WTC11 (cell line): ENCODE measurements at regions not wholly inside any gene's neighbourhood (a gene's known extent, or its start where the extent isn't known, plus 50 kb on each side); places are given as distances from the start of the nearest gene placed in this dataset.

ENCODE experiments used
- ATF3 ChIP-seq: sonication (generic); formaldehyde crosslinking; conservative IDR thresholded peaks from 2 replicates; pipeline ENCODE4 v1.8.1; 2022; ENCODE audit warnings: mild to moderate bottlenecking, missing genetic modification reagents
- CBFB ChIP-seq: sonication (generic); formaldehyde crosslinking; IDR thresholded peaks from 2 replicates; pipeline ENCODE4 v1.8.1; 2022; ENCODE audit warnings: mild to moderate bottlenecking, low read depth, missing genetic modification reagents
- CREB1 ChIP-seq: sonication (generic); formaldehyde crosslinking; IDR thresholded peaks from 2 replicates; pipeline ENCODE4 v1.8.0; 2023; ENCODE audit warnings: mild to moderate bottlenecking, missing genetic modification reagents
- CTCF ChIP-seq: fragments of 200-600 bp; IDR thresholded peaks from 2 replicates; pipeline ENCODE4 v1.8.0; 2022; ENCODE audit warnings: antibody characterized with exemption
- ERG ChIP-seq: fragments of 250-450 bp; sonication (Bioruptor Pico); IDR thresholded peaks from 2 replicates; pipeline ENCODE4 v1.8.0; 2021; ENCODE audit warnings: mild to moderate bottlenecking
- FOXP1 ChIP-seq: sonication (generic); formaldehyde crosslinking; IDR thresholded peaks from 2 replicates; pipeline ENCODE4 v1.8.0; 2022; ENCODE audit warnings: missing genetic modification reagents, mild to moderate bottlenecking, moderate library complexity, borderline replicate concordance
- FOXP4 ChIP-seq: sonication (generic); formaldehyde crosslinking; IDR thresholded peaks from 2 replicates; pipeline ENCODE4 v1.8.0; 2022; ENCODE audit warnings: mild to moderate bottlenecking, missing genetic modification reagents
- HMGXB4 ChIP-seq: sonication (generic); formaldehyde crosslinking; IDR thresholded peaks from 2 replicates; pipeline ENCODE4 v1.8.1; 2023; ENCODE audit warnings: mild to moderate bottlenecking, moderate library complexity, missing genetic modification reagents
- MAX ChIP-seq: sonication (generic); formaldehyde crosslinking; IDR thresholded peaks from 2 replicates; pipeline ENCODE4 v1.8.0; 2022; ENCODE audit warnings: mild to moderate bottlenecking, missing genetic modification reagents
- NR2C2 ChIP-seq: sonication (generic); formaldehyde crosslinking; IDR thresholded peaks from 2 replicates; pipeline ENCODE4 v1.8.0; 2022; ENCODE audit warnings: mild to moderate bottlenecking, missing genetic modification reagents
- STAT6 ChIP-seq: sonication (generic); formaldehyde crosslinking; conservative IDR thresholded peaks from 2 replicates; pipeline ENCODE4 v1.8.1; 2023; ENCODE audit warnings: mild to moderate bottlenecking, low read depth, missing genetic modification reagents, moderate library complexity
- USF2 ChIP-seq: sonication (generic); formaldehyde crosslinking; IDR thresholded peaks from 2 replicates; pipeline ENCODE4 v1.8.1; 2023; ENCODE audit warnings: mild to moderate bottlenecking, missing genetic modification reagents, moderate library complexity
- ZBTB21 ChIP-seq: sonication (generic); formaldehyde crosslinking; IDR thresholded peaks from 2 replicates; pipeline ENCODE4 v1.8.1; 2023; ENCODE audit warnings: mild to moderate bottlenecking, missing genetic modification reagents, borderline replicate concordance
- ZNF121 ChIP-seq: sonication (generic); formaldehyde crosslinking; IDR thresholded peaks from 2 replicates; pipeline ENCODE4 v1.8.0; 2023; ENCODE audit warnings: missing genetic modification reagents

- TF ChIP-seq ZBTB21 (CRISPR knock-in tag) (no peak), CTCF (no peak), ERG (no peak), NR2C2 (no peak), CBFB (no peak), STAT6 (CRISPR knock-in tag) (no peak), USF2 (CRISPR knock-in tag) (no peak), CREB1 (CRISPR knock-in tag) (no peak), FOXP1 (CRISPR knock-in tag) (no peak), MAX (CRISPR knock-in tag) (no peak), HMGXB4 (CRISPR knock-in tag) (no peak), ATF3 (CRISPR knock-in tag) (no peak), FOXP4 (CRISPR knock-in tag) (no peak), ZNF121 (no peak)
Measured at GRCh38 chr3:146322216-146322817, 71.4 kb upstream of the PLSCR4 start.
